ENCODE measurements at regions not wholly inside any gene's neighbourhood (a gene's known extent, or its start where the extent isn't known, plus 50 kb on each side); places are given as distances from the start of the nearest gene placed in this dataset.

DNA sequence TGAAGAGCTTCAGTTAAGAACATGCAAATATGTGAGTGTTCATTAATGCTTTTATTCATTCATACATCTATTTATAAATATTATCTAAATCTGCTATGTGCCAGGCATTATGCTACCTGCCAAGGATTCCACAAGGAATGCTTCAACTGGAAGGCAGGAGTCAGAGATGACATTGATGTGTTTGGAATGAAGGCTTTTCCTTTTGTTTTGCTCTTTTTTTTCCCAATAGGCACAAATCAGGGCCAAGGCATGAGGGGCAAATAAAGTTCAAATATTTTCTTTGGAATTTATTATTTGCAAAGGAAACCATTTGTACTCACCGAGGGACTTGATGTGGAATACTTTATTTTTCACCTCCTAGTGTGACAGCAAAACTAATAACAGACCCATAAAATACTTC is 530.3 kb downstream of the ARL4A start:
- Histone ChIP-seq H3K36me3 (ENCODE audit: insufficient read depth, low read length) (no peaks in the 10 kb centered on the region), H3K9me3 (ENCODE audit: low read depth, low read length) (no peaks in the 10 kb centered on the region), H3K4me3 (no peak overlapping the region), H3K9ac (ENCODE audit: insufficient read length) (no peak overlapping the region), H3K27ac (no peak overlapping the region)
- no peak for DNase-seq (ENCODE audit: low read depth, low spot score)
- TF ChIP-seq EZH2 (IDR thresholded peaks at IDR 0.05) (no peak), POLR2AphosphoS5 (IDR thresholded peaks at IDR 0.05; ENCODE audit: borderline replicate concordance, low read depth, low read length) (no peak), FOXP2 (optimal IDR thresholded peaks at IDR 0.05; ENCODE audit: control extremely low read depth, extremely low read length, insufficient read depth) (no peak)

- no peak for TF ChIP-seq POLR2AphosphoS5 (IDR thresholded peaks at IDR 0.05; ENCODE audit: borderline replicate concordance, low read depth, low read length)
- TF ChIP-seq FOXP2 (optimal IDR thresholded peaks at IDR 0.05; ENCODE audit: control extremely low read depth, extremely low read length, insufficient read depth): no peak
- no peak for TF ChIP-seq EZH2 (IDR thresholded peaks at IDR 0.05)
- no peak for DNase-seq (ENCODE audit: low read depth, low spot score)
- Histone ChIP-seq H3K27ac (peak overlapping the region; percentile 79), H3K9ac (ENCODE audit: insufficient read length) (no peak overlapping the region), H3K9me3 (ENCODE audit: low read depth, low read length) (no peaks in the 10 kb centered on the region), H3K4me3 (peak overlapping the region; percentile 63), H3K36me3 (ENCODE audit: insufficient read depth, low read length) (no peaks in the 10 kb centered on the region)
Measured at GRCh38 chr7:13225068-13225467, 537.6 kb downstream of the ARL4A start.

DNA sequence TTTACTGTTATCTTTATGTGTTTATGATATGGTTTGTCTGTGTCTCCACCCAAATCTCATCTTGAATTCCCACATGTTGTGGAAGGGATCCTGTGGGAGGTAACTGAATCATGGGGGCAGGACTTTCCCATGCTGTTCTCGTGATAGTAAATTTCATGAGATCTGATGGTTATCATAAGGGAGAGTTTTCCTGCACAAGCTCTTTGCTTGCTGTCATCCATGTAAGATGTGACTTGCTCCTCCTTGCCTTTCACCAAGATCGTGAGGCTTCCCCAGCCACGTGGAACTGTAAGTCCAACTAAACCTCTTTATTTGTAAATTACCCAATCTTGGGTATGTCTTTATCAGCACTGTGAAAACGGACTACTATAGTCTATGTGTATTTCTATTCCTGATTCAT is 539.0 kb downstream of the ARL4A start:
- Histone ChIP-seq H3K9ac (ENCODE audit: insufficient read length) (no peak overlapping the region), H3K4me3 (no peak overlapping the region), H3K27ac (no peak overlapping the region), H3K36me3 (ENCODE audit: insufficient read depth, low read length) (no peaks in the 10 kb centered on the region), H3K9me3 (ENCODE audit: low read depth, low read length) (no peaks in the 10 kb centered on the region)
- TF ChIP-seq FOXP2 (optimal IDR thresholded peaks at IDR 0.05; ENCODE audit: control extremely low read depth, extremely low read length, insufficient read depth) (no peak), POLR2AphosphoS5 (IDR thresholded peaks at IDR 0.05; ENCODE audit: borderline replicate concordance, low read depth, low read length) (no peak)
- DNase-seq (ENCODE audit: low read depth, low spot score): no peak

DNA sequence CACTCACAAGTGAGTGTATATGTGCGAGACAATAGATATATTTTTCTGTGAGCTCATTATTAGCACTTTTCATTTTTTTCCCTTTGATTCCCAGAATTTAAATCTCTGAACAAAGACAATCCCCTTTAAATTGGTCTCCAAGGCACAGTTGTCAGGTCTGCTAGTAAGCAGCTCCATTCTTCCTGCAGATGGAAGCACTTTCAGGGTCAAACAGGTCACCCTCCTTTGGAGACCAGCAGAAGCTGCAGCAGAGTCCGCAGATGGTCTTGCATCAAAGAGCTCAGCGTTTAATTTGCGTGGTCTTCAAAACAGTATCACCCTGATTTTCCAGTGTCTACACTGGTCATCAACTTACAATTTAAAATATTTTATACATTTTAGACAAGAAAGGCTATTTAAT is 543.8 kb downstream of the ARL4A start:
- TF ChIP-seq FOXP2 (optimal IDR thresholded peaks at IDR 0.05; ENCODE audit: control extremely low read depth, extremely low read length, insufficient read depth): no peak
- no peak for TF ChIP-seq POLR2AphosphoS5 (IDR thresholded peaks at IDR 0.05; ENCODE audit: borderline replicate concordance, low read depth, low read length)
- TF ChIP-seq EZH2 (IDR thresholded peaks at IDR 0.05): no peak
- H3K4me3 ChIP-seq: no peak overlapping the region
- no peak for DNase-seq (ENCODE audit: low read depth, low spot score)
- no peak overlapping the region for H3K9ac ChIP-seq (ENCODE audit: insufficient read length)
- H3K36me3 ChIP-seq (ENCODE audit: insufficient read depth, low read length): no peaks in the 10 kb centered on the region
- no peaks in the 10 kb centered on the region for H3K9me3 ChIP-seq (ENCODE audit: low read depth, low read length)
- no peak overlapping the region for H3K27ac ChIP-seq

DNA sequence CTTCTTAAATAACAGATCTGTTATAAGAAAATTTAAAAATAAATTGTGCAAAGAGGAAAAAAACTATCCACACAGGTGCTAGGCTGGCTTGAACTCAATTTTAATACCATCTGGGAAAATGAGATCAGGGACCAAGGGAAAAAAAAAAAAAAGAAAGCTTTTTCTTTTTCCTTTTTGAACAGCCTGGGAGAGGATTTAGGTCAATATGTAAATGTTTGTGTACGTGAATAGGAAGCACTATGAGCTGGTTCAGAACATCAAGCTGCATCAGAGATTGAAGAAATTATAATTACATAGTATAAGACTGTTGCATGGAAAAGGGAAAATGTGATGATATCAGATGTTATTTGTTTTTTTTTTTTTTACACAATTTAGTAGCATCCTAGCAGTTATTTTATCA is 548.0 kb downstream of the ARL4A start:
- Histone ChIP-seq H3K9ac (ENCODE audit: insufficient read length) (no peak overlapping the region), H3K36me3 (ENCODE audit: insufficient read depth, low read length) (no peaks in the 10 kb centered on the region), H3K9me3 (ENCODE audit: low read depth, low read length) (no peaks in the 10 kb centered on the region), H3K27ac (no peak overlapping the region), H3K4me3 (no peak overlapping the region)
- TF ChIP-seq FOXP2 (optimal IDR thresholded peaks at IDR 0.05; ENCODE audit: control extremely low read depth, extremely low read length, insufficient read depth): no peak
- no peak for TF ChIP-seq EZH2 (IDR thresholded peaks at IDR 0.05)
- no peak for TF ChIP-seq POLR2AphosphoS5 (IDR thresholded peaks at IDR 0.05; ENCODE audit: borderline replicate concordance, low read depth, low read length)
- no peak for DNase-seq (ENCODE audit: low read depth, low spot score)

DNA sequence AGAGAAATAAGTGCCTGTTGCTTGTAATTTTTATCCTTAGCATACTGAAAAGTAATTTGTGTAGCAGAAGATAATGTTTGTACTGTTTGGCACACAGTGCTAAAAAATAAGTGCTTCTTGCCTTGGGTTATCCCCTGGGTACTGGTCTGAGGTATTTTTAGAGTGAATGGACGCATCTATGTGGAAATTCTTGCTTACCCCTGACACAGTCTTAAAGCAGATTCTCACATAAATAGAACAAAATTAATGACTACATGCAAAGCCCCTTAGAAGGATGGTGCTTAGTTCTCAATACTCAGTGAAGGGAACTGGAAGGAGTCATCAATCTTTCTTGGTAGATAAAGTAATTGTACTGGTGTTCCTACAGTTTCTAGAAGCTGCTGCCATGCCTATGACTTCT is 548.6 kb downstream of the ARL4A start:
- H3K27ac ChIP-seq: no peak overlapping the region
- no peaks in the 10 kb centered on the region for H3K36me3 ChIP-seq (ENCODE audit: insufficient read depth, low read length)
- H3K9me3 ChIP-seq (ENCODE audit: low read depth, low read length): no peaks in the 10 kb centered on the region
- H3K4me3 ChIP-seq: no peak overlapping the region
- TF ChIP-seq EZH2 (IDR thresholded peaks at IDR 0.05) (no peak), POLR2AphosphoS5 (IDR thresholded peaks at IDR 0.05; ENCODE audit: borderline replicate concordance, low read depth, low read length) (no peak), FOXP2 (optimal IDR thresholded peaks at IDR 0.05; ENCODE audit: control extremely low read depth, extremely low read length, insufficient read depth) (no peak)
- no peak for DNase-seq (ENCODE audit: low read depth, low spot score)
- no peak overlapping the region for H3K9ac ChIP-seq (ENCODE audit: insufficient read length)

GRCh38 chr7:13240349-13240748 is 552.9 kb downstream of the ARL4A start:
- Histone ChIP-seq H3K9me3 (ENCODE audit: low read depth, low read length) (no peaks in the 10 kb centered on the region), H3K4me3 (no peak overlapping the region), H3K9ac (ENCODE audit: insufficient read length) (no peak overlapping the region), H3K36me3 (ENCODE audit: insufficient read depth, low read length) (no peaks in the 10 kb centered on the region), H3K27ac (no peak overlapping the region)
- no peak for DNase-seq (ENCODE audit: low read depth, low spot score)
- TF ChIP-seq FOXP2 (optimal IDR thresholded peaks at IDR 0.05; ENCODE audit: control extremely low read depth, extremely low read length, insufficient read depth) (no peak), POLR2AphosphoS5 (IDR thresholded peaks at IDR 0.05; ENCODE audit: borderline replicate concordance, low read depth, low read length) (no peak), EZH2 (IDR thresholded peaks at IDR 0.05) (no peak)

DNA sequence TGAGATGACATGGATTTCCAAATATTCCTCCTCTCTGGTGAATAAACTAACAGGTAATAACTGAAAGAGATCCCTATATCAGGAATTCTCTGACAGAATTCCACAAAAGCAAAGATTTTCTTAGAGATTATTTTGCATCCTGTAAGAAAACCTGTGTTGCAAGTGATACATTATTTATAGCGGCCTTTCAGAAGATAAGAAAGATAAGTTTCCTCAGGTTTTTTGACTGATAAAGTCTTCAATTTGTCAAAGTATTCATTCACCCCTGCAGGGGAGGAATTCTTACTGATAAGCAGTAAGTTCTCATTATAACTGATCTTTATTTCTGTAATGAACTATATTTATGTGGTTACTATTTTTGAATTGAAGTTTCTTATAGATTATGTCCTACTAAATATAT is 554.0 kb downstream of the ARL4A start:
- no peak for DNase-seq (ENCODE audit: low read depth, low spot score)
- TF ChIP-seq POLR2AphosphoS5 (IDR thresholded peaks at IDR 0.05; ENCODE audit: borderline replicate concordance, low read depth, low read length) (no peak), EZH2 (IDR thresholded peaks at IDR 0.05) (no peak), FOXP2 (optimal IDR thresholded peaks at IDR 0.05; ENCODE audit: control extremely low read depth, extremely low read length, insufficient read depth) (no peak)
- no peaks in the 10 kb centered on the region for H3K9me3 ChIP-seq (ENCODE audit: low read depth, low read length)
- no peak overlapping the region for H3K9ac ChIP-seq (ENCODE audit: insufficient read length)
- no peaks in the 10 kb centered on the region for H3K36me3 ChIP-seq (ENCODE audit: insufficient read depth, low read length)
- H3K4me3 ChIP-seq: no peak overlapping the region
- H3K27ac ChIP-seq: no peak overlapping the region

DNA sequence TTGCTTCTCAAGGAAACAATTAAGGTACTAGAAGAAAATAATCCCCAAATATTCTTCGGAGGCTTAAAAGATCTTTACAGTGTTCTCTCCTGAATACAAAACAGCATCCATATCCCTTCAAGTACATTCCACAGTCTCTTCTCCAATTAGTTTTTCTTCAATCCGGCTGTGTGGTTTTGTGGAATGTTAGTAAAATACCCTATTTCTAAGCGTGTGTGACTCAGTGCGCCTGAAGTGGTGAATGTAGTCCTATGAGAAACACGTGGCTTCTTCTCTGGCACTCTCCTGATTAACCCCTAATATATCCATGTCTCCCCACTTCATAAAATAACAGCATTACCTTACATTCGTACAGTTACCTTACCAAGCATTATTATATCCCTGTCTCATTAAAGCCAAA is 570.2 kb downstream of the ARL4A start:
- no peak overlapping the region for H3K9ac ChIP-seq (ENCODE audit: insufficient read length)
- DNase-seq (ENCODE audit: low read depth, low spot score): no peak
- H3K4me3 ChIP-seq: no peak overlapping the region
- no peaks in the 10 kb centered on the region for H3K36me3 ChIP-seq (ENCODE audit: insufficient read depth, low read length)
- H3K27ac ChIP-seq: no peak overlapping the region
- no peak for TF ChIP-seq EZH2 (IDR thresholded peaks at IDR 0.05)
- no peak for TF ChIP-seq FOXP2 (optimal IDR thresholded peaks at IDR 0.05; ENCODE audit: control extremely low read depth, extremely low read length, insufficient read depth)
- no peak for TF ChIP-seq POLR2AphosphoS5 (IDR thresholded peaks at IDR 0.05; ENCODE audit: borderline replicate concordance, low read depth, low read length)
- no peaks in the 10 kb centered on the region for H3K9me3 ChIP-seq (ENCODE audit: low read depth, low read length)
